Heart right ventricle (tissue), 16 donors: ENCODE measurements at regions not wholly inside any gene's neighbourhood (a gene's known extent, or its start where the extent isn't known, plus 50 kb on each side); places are given as distances from the start of the nearest gene placed in this dataset.
A peak's percentile ranks its signal among the peaks of the same experiment; 100 is the strongest.

Experiments
- ATAC-seq, 8 donors: fragments of 200-7000 bp; cut with Tn5 transposase; one replicate each; pipeline ENCODE4 v1.9.1; 2020; ENCODE audit warnings: mild to moderate bottlenecking in 8 of 8, moderate library complexity in 8 of 8, moderate number of reproducible peaks in 1 of 8
- DNase-seq, 2 donors: peaks; one replicate each; pipeline ENCODE4 v3.0.0-alpha.2; 2020
- H3K27ac ChIP-seq, 10 donors: fragments of 200-600 bp; sonication (generic) in 2 of 10; one replicate each; pipeline versions ENCODE4 v1.5.0 to v1.8.0; 2020 to 2022; ENCODE audit warnings: mild to moderate bottlenecking in 3 of 10
- H3K27me3 ChIP-seq, 7 donors: fragments of 200-600 bp; one replicate each; pipeline ENCODE4 v1.8.0; 2021 to 2022; ENCODE audit warnings: mild to moderate bottlenecking in 2 of 7
- H3K36me3 ChIP-seq, 9 donors: fragments of 200-600 bp; sonication (generic) in 1 of 9; one replicate each; pipeline versions ENCODE4 v1.5.0 to v1.8.0; 2020 to 2022; ENCODE audit warnings: mild to moderate bottlenecking in 2 of 9
- H3K4me1 ChIP-seq, 9 donors: fragments of 200-600 bp; sonication (generic) in 1 of 9; one replicate each; pipeline versions ENCODE4 v1.5.0 to v1.8.0; 2020 to 2022; ENCODE audit warnings: mild to moderate bottlenecking in 4 of 9
- H3K4me3 ChIP-seq, 10 donors: fragments of 200-600 bp; sonication (generic) in 2 of 10; one replicate each; pipeline versions ENCODE4 v1.5.0 to v1.8.0; 2020 to 2022; ENCODE audit warnings: mild to moderate bottlenecking in 7 of 10, moderate library complexity in 2 of 10
- H3K9me3 ChIP-seq, 11 donors: fragments of 200-600 bp in 10 of 11; sonication (generic) in 2 of 11; one replicate each; pipeline versions ENCODE4 v1.5.0 to v1.8.0; 2013 to 2022; ENCODE audit warnings: mild to moderate bottlenecking in 2 of 11, control low read depth in 1 of 11, moderate library complexity in 1 of 11
- CTCF ChIP-seq, 9 donors: fragments of 200-600 bp; sonication (generic) in 2 of 9; IDR thresholded peaks; one replicate each; pipeline versions ENCODE4 v1.5.0 to v1.8.0; 2021 to 2022; ENCODE audit warnings: antibody characterized with exemption in 9 of 9, mild to moderate bottlenecking in 5 of 9, moderate library complexity in 1 of 9
- WGBS, 2 donors: extraction: QIAGEN DNeasy Blood & Tissue Kit; methylation state at CpG; one replicate each; pipeline ENCODE4 v1.1.7; 2013; ENCODE audit warnings: inconsistent platforms in 1 of 2; 5-methylcytosine and 5-hydroxymethylcytosine counted together
- intact Hi-C, 10 donors: fragments of 100-400 bp; cut with DNase I; formaldehyde crosslinking; loops; one replicate each; pipeline versions ENCODE4 v1.11.1 to v1.14.2; 2022
- donor health status: Arrhythmogenic right ventricular cardiomyopathy.
- donor health status: ischemic (EF 13 %, LVEDD 7.1; RV severe dilation, severe dysfunction).
- donor health status: healthy with polysubstance abuse.
- donor health status: DM: no; HTN: yes; CAD: no.
- donor health status: DM: no; HTN: no; CAD: no.
- donor health status: ischemic (EF 25% LVEDD 6.9; RV normal size, moderate dysfunction).
- donor health status: ischemic (EF 25% LVEDD 5.7; RV mildly dilated, moderate dysfunction).
- donor health status: healthy.
- donor health status: DM: yes; HTN: yes; CAD: no.
- donor health status: Ischemic cardiomyopathy.
- donor health status: ischemic (EF 35%, LVEDD 5.7; RV mildly dilated, moderate dysfunction).
- donor health status: nonischemic (EF 11% LVEDD 7.7; RV severe dilation, severe dysfunction).
- donor health status: DM: yes; HTN: yes; CAD: no.
- donor health status: PGD.
- donor health status: ischemic (EF 29% LVEDD 5.4; RV normal size, mild dysfunction).
- donor health status: nonischemic (EF 23%, LVEDD 6.1; RV moderate dilation, normal function).

DNA sequence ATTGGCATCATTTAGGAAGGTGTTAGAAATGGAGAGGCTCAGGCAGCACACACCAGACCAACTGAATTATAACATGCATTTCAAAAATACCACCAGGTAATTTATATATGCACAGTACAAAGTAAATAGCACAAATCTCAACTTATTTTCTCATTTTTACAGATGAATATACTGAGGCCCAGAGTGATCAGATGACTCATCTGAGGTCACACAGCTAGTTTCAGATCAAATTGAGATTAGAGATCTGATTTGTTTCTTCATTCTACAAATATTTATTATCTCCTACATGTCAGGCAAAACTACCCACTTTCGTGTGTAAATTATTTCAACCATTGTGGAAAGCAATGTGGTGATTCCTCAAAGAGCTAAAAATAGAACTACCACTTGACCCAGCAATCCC, 507.1 kb downstream of the TLE4 start:
- Histone ChIP-seq H3K9me3 (peaks cover 0 to 37% (median 0%) of the 10 kb centered on the region in 11 donors), H3K36me3 (no peaks in the 10 kb centered on the region), H3K27ac (no peak overlapping the region), H3K4me3 (no peak overlapping the region), H3K27me3 (no peaks in the 10 kb centered on the region), H3K4me1 (peaks cover 0 to 8% (median 3%) of the 10 kb centered on the region in 9 donors)
- TF ChIP-seq CTCF (IDR thresholded peaks at IDR 0.05) = no peak
- 71 to 83% methylated on average over 1 of the region's 1 CpG for WGBS, 2 donors
- ATAC-seq = no peak
- intact Hi-C loops = no loop called here
- DNase-seq = no peak

GRCh38 chr9:80077059-80077458, 505.3 kb downstream of the TLE4 start:
- no peak for TF ChIP-seq CTCF (IDR thresholded peaks at IDR 0.05)
- intact Hi-C loops = no loop called here
- no peak for ATAC-seq

GRCh38 chr9:80076162-80076561, 504.4 kb downstream of the TLE4 start:
- H3K27ac ChIP-seq = no peak overlapping the region
- H3K27me3 ChIP-seq = no peaks in the 10 kb centered on the region
- WGBS, 2 donors = 83 to 89% methylated on average over 4 of the region's 4 CpGs
- peaks cover 0 to 8% (median 3%) of the 10 kb centered on the region in 9 donors for H3K4me1 ChIP-seq
- ATAC-seq = no peak
- DNase-seq = no peak
- no peak overlapping the region for H3K4me3 ChIP-seq
- peaks cover 0 to 22% (median 0%) of the 10 kb centered on the region in 11 donors for H3K9me3 ChIP-seq
- TF ChIP-seq CTCF (IDR thresholded peaks at IDR 0.05) = no peak
- intact Hi-C loops = no loop called here
- no peaks in the 10 kb centered on the region for H3K36me3 ChIP-seq

More at GRCh38 chr9:80077059-80077458, 505.3 kb downstream of the TLE4 start:
- WGBS, 2 donors = 85 to 88% methylated on average over 3 of the region's 3 CpGs
- no peaks in the 10 kb centered on the region for H3K36me3 ChIP-seq
- no peaks in the 10 kb centered on the region for H3K27me3 ChIP-seq
- peaks cover 0 to 27% (median 0%) of the 10 kb centered on the region in 11 donors for H3K9me3 ChIP-seq
- peaks cover 0 to 8% (median 3%) of the 10 kb centered on the region in 9 donors for H3K4me1 ChIP-seq
- no peak overlapping the region for H3K4me3 ChIP-seq
- no peak for DNase-seq
- no peak overlapping the region for H3K27ac ChIP-seq

DNA sequence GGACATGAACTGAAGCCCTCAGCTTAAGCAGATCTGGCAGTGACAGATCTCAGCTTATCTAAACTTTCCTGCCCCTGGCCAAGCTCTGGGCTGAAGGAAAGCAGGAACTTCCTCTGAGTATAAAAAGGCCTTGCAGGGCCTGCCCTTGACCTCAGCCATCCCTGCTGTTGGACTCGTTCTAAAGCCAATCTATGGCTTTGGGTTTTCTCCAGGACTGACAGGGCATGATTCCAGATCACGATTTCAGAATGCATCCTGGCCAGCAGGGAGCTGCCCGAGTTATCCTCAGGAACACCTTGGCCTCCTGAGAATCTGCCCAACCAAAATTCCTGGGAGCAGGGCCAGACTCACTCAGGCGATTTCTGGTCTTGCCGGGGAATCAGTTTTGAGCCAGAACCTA, 502.7 kb downstream of the TLE4 start:
- Histone ChIP-seq H3K4me3 (no peak overlapping the region), H3K27ac (no peak overlapping the region), H3K9me3 (peaks cover 0 to 8% (median 0%) of the 10 kb centered on the region in 11 donors), H3K4me1 (peaks cover 0 to 8% (median 3%) of the 10 kb centered on the region in 9 donors), H3K36me3 (no peaks in the 10 kb centered on the region), H3K27me3 (no peaks in the 10 kb centered on the region)
- no peak for TF ChIP-seq CTCF (IDR thresholded peaks at IDR 0.05)
- DNase-seq (peak; percentile 5 to 14), ATAC-seq (peak in 6 of 8 donors; percentile 29 to 55 (median 43))
- 14 to 18% methylated on average over 5 of the region's 5 CpGs for WGBS, 2 donors
- intact Hi-C loops = no loop called here
